Astrocyte (in vitro differentiated cells and primary cell): ENCODE measurements at regions not wholly inside any gene's neighbourhood (a gene's known extent, or its start where the extent isn't known, plus 50 kb on each side); places are given as distances from the start of the nearest gene placed in this dataset.
A peak's percentile ranks its signal among the peaks of the same experiment; 100 is the strongest.

ENCODE experiments used
- DNase-seq: peaks from one replicate; pipeline ENCODE4 v3.0.0-alpha.2; 2010; ENCODE audit warnings: low read depth
- FAIRE-seq: peaks from 2 replicates; lab custom pipeline; 2011; peaks lifted over from hg19 to GRCh38; lab: Jason Lieb, UNC
- H2AFZ ChIP-seq: 2 replicates; pipeline ENCODE4 v1.6.0; 2012; ENCODE audit warnings: low read depth, low read length, inconsistent platforms
- H3K27ac ChIP-seq: 2 replicates; pipeline ENCODE4 v1.5.1; 2011; ENCODE audit warnings: low read depth, low read length, inconsistent platforms
- H3K27me3 ChIP-seq: 2 replicates; pipeline ENCODE4 v1.6.0; 2011; ENCODE audit warnings: low read length, inconsistent platforms; ENCODE audit not compliant: insufficient read depth
- H3K36me3 ChIP-seq: 2 replicates; pipeline ENCODE4 v1.5.1; 2011; ENCODE audit warnings: low read length, inconsistent platforms; ENCODE audit not compliant: insufficient read depth
- H3K4me1 ChIP-seq: 2 replicates; pipeline ENCODE4 v1.5.1; 2011; ENCODE audit warnings: low read length, inconsistent platforms; ENCODE audit not compliant: insufficient read depth
- H3K4me2 ChIP-seq: 2 replicates; pipeline ENCODE4 v1.6.0; 2012; ENCODE audit warnings: low read length, inconsistent platforms
- H3K4me3 ChIP-seq: 2 replicates; pipeline ENCODE4 v1.5.1; 2011; ENCODE audit warnings: low read depth, mild to moderate bottlenecking, low read length, inconsistent platforms; ENCODE audit not compliant: insufficient read depth
- H3K79me2 ChIP-seq: 2 replicates; pipeline ENCODE4 v1.6.0; 2012; ENCODE audit warnings: mild to moderate bottlenecking, low read length, inconsistent platforms; ENCODE audit not compliant: insufficient read depth
- H3K9ac ChIP-seq: 2 replicates; pipeline ENCODE4 v1.6.0; 2012; ENCODE audit warnings: mild to moderate bottlenecking, low read length, inconsistent platforms
- H3K9me3 ChIP-seq: 2 replicates; pipeline ENCODE4 v1.5.1; 2012; ENCODE audit warnings: low read depth, mild to moderate bottlenecking, low read length, inconsistent platforms; ENCODE audit not compliant: insufficient read depth
- H4K20me1 ChIP-seq: 2 replicates; pipeline ENCODE4 v1.6.0; 2012; ENCODE audit warnings: low read length, inconsistent platforms; ENCODE audit not compliant: insufficient read depth
- H3K27ac Mint-ChIP-seq: one replicate; pipeline ENCODE4 v1.8.0; 2021; ENCODE audit warnings: mild to moderate bottlenecking, mixed read lengths; ENCODE audit not compliant: unreplicated experiment
- H3K27me3 Mint-ChIP-seq: one replicate; pipeline ENCODE4 v1.8.0; 2021; ENCODE audit warnings: low read depth, mixed read lengths; ENCODE audit not compliant: unreplicated experiment
- H3K36me3 Mint-ChIP-seq: one replicate; pipeline ENCODE4 v1.8.0; 2021; ENCODE audit warnings: low read depth, mixed read lengths; ENCODE audit not compliant: unreplicated experiment
- H3K4me1 Mint-ChIP-seq: one replicate; pipeline ENCODE4 v1.8.0; 2021; ENCODE audit warnings: low read depth, mixed read lengths; ENCODE audit not compliant: unreplicated experiment
- H3K4me3 Mint-ChIP-seq: one replicate; pipeline ENCODE4 v1.8.0; 2021; ENCODE audit warnings: mild to moderate bottlenecking, moderate library complexity, mixed read lengths; ENCODE audit not compliant: unreplicated experiment
- H3K9me3 Mint-ChIP-seq: one replicate; pipeline ENCODE4 v1.8.0; 2021; ENCODE audit warnings: mild to moderate bottlenecking, mixed read lengths; ENCODE audit not compliant: unreplicated experiment
- CTCF ChIP-seq: IDR thresholded peaks from 2 replicates; pipeline ENCODE4 v1.5.1; 2011; ENCODE audit warnings: low read depth, mild to moderate bottlenecking, inconsistent platforms, low read length, moderate library complexity; ENCODE audit not compliant: insufficient read depth
- EZH2 ChIP-seq: IDR thresholded peaks from 2 replicates; pipeline ENCODE4 v1.6.1; 2012; ENCODE audit warnings: mild to moderate bottlenecking, low read length, inconsistent platforms; ENCODE audit not compliant: insufficient read depth

GRCh38 chr1:55580845-55581332, 365.7 kb upstream of the USP24 start:
- TF ChIP-seq CTCF (no peak), EZH2 (no peak)
- Histone ChIP-seq H3K36me3 (no peaks in the 10 kb centered on the region), H3K9ac (peak overlapping the region; percentile 52), H3K27ac (peak overlapping the region; percentile 73), H3K9me3 (no peaks in the 10 kb centered on the region), H3K27me3 (no peaks in the 10 kb centered on the region), H4K20me1 (no peaks in the 10 kb centered on the region), H3K4me3 (no peak overlapping the region), H3K79me2 (no peaks in the 10 kb centered on the region), H3K4me2 (peak overlapping the region; percentile 67), H2AFZ (peak overlapping the region; percentile 32), H3K4me1 (peaks cover 16% of the 10 kb centered on the region)
- DNase-seq (peak; percentile 91), FAIRE-seq (peak; percentile 97)
- Mint-ChIP-seq H3K9me3 (peaks cover 2% of the 10 kb centered on the region), H3K27me3 (peaks cover 3% of the 10 kb centered on the region), H3K4me3 (no peak overlapping the region), H3K36me3 (no peaks in the 10 kb centered on the region), H3K27ac (no peak overlapping the region), H3K4me1 (peaks cover 17% of the 10 kb centered on the region)

- Histone ChIP-seq H3K9me3 (no peaks in the 10 kb centered on the region), H3K79me2 (no peaks in the 10 kb centered on the region), H3K9ac (no peak overlapping the region), H3K4me1 (peaks cover 10% of the 10 kb centered on the region), H3K27me3 (no peaks in the 10 kb centered on the region), H3K4me2 (no peak overlapping the region), H3K36me3 (no peaks in the 10 kb centered on the region), H2AFZ (no peak overlapping the region), H3K27ac (no peak overlapping the region), H3K4me3 (no peak overlapping the region), H4K20me1 (no peaks in the 10 kb centered on the region)
- peaks cover 2% of the 10 kb centered on the region for H3K9me3 Mint-ChIP-seq
- H3K4me1 Mint-ChIP-seq, result peaks cover 11% of the 10 kb centered on the region
- DNase-seq, result no peak
- no peak for FAIRE-seq
- H3K27ac Mint-ChIP-seq, result no peak overlapping the region
- H3K36me3 Mint-ChIP-seq, result no peaks in the 10 kb centered on the region
- H3K4me3 Mint-ChIP-seq, result no peak overlapping the region
- TF ChIP-seq EZH2 (no peak), CTCF (no peak)
- peaks cover 10% of the 10 kb centered on the region for H3K27me3 Mint-ChIP-seq
Measured at GRCh38 chr1:55579332-55580001, 364.3 kb upstream of the USP24 start.

GRCh38 chr1:55578646-55579045, 363.5 kb upstream of the USP24 start:
- H3K4me2 ChIP-seq, result no peak overlapping the region
- TF ChIP-seq EZH2 (no peak), CTCF (no peak)
- no peaks in the 10 kb centered on the region for H3K27me3 ChIP-seq
- H3K4me1 Mint-ChIP-seq, result peaks cover 11% of the 10 kb centered on the region
- H4K20me1 ChIP-seq, result no peaks in the 10 kb centered on the region
- peaks cover 10% of the 10 kb centered on the region for H3K4me1 ChIP-seq
- H2AFZ ChIP-seq, result no peak overlapping the region
- no peaks in the 10 kb centered on the region for H3K79me2 ChIP-seq
- H3K27ac Mint-ChIP-seq, result no peak overlapping the region
- no peaks in the 10 kb centered on the region for H3K36me3 Mint-ChIP-seq
- H3K4me3 Mint-ChIP-seq, result no peak overlapping the region
- DNase-seq, result no peak
- FAIRE-seq, result no peak
- peaks cover 2% of the 10 kb centered on the region for H3K9me3 Mint-ChIP-seq
- H3K9me3 ChIP-seq, result no peaks in the 10 kb centered on the region
- H3K27ac ChIP-seq, result no peak overlapping the region
- H3K4me3 ChIP-seq, result no peak overlapping the region
- no peak overlapping the region for H3K9ac ChIP-seq
- peaks cover 11% of the 10 kb centered on the region for H3K27me3 Mint-ChIP-seq
- no peaks in the 10 kb centered on the region for H3K36me3 ChIP-seq
